AG08396 (cell line): ENCODE measurements at regions not wholly inside any gene's neighbourhood (a gene's known extent, or its start where the extent isn't known, plus 50 kb on each side); places are given as distances from the start of the nearest gene placed in this dataset.

Experiments used
- DNase-seq: peaks from one replicate; pipeline ENCODE4 v3.0.0; 2012; ENCODE audit warnings: low spot score, mixed read lengths

DNA sequence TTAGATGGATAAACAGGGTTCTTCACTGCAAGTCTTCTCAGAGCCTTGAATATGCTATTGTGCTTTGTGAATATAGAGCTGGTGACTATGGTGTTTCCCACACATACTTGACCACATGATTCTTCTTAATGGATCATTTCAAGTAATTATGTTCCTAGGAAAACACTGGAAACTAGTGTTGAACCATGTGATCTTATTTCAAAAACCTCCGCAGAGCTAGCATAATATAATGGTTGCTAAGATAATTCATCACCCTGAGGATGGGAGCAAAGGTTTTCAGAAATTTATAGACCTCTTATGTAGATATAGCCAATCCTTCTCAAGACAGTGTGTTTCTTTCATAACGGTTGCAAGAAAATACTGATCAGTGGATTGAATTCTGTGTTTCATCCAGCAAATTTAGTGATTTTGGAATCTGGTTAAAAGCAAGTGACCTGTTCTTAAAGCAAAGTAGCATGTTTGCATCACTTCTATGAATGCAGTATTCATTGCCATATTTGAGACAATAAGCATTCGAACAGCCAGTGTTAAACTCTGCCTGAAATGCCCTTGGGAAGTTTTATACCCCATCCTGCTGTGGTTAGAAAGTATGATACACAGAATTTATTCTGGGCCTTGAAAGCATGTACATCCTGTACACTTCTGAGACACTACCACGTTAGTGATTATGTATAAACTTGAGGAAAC lies 341.0 kb upstream of the E2F7 start:
- DNase-seq = no peak

DNA sequence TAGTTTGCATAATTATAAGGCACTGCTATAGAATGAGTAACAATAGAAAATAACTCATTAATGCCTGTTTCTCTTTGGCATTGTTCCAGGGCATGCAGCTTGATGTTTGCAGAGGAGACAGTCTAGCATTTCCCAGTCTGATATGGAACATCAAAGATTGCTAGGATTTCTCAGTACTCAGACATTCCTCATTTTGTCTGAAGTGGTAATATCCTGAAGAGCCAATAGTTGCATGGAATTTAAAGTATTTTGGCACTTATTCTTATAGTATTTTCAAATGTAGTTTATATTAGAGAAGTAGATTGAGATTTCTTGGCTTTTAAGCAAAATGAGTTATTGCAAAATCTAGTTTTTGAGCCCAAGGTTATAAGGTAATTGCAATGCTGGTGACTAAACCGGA lies 337.3 kb upstream of the E2F7 start:
- no peak for DNase-seq

DNA sequence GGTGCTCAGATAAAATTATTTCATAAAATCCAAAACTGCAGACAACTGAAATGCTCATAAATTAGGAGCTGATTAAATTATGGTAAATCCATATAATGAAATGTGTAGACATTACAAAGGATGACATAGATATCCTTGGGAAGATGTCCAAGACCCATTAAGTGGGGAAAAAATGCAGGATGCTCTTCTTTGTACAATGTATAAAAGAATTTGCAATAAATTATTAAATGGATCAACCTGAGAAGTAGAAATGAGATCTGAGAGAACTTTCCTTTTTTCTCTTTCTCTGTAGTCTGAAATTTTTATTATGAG lies 336.4 kb upstream of the E2F7 start:
- no peak for DNase-seq

DNA sequence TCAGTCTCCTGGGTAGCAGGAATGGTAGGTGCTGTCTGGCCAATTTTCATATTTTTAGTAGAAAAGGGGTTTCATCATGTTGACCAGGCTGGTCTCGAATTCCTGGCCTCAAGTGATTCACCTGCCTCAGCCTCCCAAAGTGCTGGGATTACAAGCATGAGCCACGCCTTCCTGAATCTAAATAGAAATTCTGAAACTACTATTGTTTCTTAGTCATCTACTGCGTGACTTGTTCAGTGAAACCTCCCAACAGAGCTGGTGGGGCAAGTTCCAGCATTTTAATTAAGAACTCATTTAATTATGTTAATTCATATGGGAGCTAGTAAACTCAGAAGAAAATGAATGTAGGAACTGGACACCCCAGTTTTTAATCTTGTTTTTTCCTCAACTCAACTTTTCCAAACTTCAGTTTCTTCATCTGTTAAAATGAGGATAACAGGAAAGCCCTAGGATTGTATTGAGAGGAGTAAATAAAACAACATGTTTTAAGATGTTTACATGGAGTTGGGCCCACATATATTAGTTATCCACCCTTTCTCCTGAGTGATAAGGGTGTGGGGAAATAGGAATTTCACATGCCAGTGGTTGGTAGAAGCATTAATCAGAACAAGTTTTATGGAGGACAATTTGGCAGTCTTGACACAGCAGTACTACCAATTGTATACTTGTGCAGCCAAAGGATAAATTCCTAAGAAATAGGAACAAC lies 335.8 kb upstream of the E2F7 start:
- DNase-seq = no peak

DNA sequence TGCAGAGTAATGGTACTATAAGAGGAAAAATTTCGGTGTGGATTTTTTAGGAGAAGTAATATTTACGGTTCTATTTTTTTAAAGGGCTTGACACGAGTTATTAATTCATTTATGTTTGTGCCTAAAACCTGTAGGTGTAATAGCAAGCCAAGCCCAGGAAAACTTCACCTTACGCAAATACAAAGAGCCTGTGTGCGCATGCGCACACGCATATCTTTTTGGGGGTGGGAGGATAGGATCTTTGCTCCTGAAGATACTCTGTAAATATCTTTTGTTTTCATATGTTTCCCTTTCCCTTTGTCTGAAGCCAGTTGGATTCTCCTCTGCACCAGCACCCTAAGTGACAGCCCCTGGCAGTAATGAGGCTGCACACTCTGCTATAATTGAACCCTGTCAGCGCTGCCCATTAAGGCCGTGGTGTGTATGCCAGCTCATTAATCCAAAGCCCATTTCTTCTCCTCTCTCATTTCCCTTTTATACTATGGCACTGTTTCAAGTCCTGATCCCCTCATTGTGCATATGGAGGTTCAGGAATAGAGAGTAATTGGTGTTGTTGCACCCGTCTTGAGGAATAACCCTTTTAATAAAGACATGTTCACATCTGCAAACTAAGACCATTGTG lies 327.2 kb upstream of the E2F7 start:
- DNase-seq = no peak

DNA sequence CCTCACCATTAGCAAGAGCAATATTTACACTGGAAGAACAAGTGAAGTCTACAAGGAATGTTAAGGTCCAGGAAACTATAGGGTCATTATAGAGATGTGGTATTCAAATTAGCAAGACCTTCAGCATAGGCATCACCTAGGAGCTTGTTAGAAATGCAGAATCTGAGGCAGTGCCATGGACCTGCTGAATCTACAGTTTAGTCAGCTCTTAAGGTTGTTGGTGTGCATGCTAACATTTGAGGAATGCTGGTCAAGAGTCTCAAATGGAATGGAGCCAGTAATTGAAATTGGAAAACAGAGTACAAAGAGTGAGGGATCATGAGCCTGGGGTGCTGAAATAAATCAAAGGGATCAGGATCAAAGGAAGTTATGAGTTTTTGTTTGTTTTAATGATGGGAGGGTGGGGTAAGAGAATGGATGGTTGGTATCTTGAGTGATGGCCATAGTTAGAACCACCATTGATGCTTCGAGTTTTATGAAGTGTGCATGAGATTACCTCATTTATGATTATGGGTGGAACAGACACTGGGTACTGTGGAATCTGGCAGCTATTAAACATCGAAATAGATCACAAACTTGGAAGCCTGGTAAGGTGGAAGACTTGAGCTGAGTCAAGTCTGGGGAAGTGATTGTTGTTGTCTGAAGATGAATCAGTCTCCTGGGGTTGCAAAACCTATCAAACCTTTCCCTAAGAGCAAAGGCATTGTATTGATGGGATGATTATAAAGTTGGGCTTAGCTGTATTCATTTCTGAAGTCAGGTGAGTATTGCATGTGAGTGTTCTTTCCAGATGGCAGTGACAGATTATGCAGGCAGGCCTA lies 323.3 kb upstream of the E2F7 start:
- no peak for DNase-seq

DNA sequence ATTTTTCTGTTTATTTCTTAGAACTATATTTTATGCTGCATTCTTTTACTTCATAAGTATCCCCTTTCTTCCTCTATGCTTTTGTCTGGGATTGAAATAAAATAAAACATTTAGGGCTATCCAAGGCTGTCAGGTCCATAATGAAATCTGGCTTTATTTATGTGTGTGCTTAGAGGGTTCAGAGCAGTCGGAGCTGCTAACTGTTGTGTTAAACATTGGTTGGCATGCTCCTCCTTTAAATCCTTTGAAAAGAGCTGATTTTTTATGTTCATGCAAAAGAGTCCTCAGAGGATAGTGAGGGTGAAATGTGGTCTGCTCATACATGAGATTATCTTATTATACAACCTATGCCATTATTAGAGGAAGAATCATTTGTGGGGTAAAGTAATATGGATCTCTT lies 322.3 kb upstream of the E2F7 start:
- DNase-seq = no peak

DNA sequence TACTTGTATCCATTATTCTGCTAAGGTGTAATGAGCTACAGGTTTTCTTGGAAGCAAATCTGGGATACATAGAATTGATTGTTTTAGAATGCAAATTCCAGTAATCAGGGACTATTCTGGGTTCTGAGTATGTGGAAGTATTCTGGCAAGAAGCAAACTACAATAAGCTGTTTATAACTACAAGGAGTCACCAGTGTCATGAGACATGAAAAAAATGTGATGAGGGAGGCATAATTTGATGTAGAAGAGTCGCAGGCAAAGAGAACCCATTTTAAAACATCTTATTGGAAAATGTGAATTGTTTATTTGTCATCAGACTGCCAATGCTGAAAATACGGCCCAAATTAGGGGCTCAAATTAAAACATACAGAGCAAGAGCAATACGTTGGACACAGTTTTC lies 321.8 kb upstream of the E2F7 start:
- no peak for DNase-seq

DNA sequence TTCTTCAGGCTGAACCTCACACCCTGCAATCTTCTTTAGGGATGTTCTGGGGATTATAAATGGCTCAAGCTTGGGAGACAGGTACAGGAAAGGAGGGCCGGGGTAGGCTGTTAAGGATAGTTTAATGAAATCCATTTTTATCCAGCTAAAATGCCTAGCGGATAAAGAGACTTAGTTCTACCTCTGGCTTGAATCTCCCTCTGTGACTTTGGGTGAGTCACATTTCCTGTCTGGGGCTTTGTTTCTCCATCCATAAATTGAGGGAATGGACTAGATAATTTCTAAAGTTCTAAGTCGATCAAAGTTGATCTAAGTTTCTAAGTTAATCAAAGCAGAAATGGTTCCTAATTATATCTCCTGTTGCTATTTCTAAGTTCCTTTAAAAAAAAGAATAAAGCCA lies 319.6 kb upstream of the E2F7 start:
- DNase-seq = no peak

DNA sequence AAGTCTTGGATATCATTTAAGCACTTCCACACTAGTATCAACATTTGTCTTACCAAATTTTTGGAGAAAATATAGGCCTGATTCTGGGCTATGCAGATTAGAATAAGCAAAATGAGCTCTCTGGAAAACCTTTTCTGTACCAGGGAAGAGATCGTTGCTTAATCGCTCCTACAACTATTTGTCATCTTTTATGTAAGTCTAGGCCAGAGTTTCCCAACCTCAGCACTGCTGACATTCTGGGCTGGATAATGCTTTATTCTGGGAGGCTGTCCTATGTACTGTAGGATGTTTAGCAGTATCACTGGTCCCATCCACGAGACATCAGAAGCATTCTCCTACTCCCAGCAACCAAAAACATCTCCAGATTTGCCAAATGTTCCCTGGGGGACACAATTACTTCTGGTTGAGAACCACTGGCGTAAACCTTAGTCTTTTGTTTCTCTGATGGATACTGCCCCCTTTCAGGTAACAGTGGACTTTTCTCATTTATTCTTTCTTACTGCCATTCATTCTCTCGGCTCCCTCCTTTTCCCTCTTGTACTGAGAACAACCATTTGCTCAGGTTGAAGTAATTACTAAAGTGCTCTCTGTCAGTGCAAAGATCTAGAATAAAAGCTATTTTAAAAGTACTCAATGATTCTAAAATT lies 316.9 kb upstream of the E2F7 start:
- no peak for DNase-seq

DNA sequence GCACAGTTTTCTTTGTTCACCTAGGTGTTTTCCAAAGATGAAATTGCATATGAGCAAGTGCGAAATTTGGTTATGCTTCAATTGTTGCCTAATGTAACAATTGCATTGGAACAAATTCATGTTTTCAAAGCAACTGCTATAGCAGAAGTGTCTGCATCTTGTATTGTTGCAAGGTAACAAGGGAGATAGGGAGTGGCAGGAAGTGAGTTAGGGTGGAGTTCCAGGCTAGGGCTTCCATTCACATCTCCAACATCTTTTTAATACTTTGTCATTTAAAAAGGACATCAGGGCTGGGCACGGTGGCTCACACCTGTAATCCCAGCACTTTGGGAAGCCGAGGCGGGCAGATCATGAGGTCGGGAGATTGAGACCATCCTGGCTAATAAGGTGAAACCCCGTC lies 312.3 kb upstream of the E2F7 start:
- no peak for DNase-seq

DNA sequence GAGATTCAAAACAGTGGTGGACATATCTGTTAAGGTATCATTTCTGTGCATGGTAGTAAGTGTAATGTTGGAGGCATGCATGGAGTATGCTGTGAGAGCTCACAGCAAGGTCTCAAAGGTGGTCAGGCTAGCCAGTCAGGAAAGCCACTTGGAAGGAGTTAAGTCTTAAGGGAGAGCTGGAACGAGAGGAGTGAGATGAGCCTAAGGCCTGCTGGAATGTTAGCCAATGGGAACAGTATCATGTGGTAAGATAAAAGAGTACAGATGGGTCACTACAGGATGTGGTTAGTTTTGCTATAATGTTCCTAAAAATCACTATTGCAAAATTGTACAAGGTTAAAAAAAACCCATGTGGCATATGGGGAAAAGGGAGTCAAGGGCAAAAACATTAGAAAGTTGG lies 311.7 kb upstream of the E2F7 start:
- no peak for DNase-seq

DNA sequence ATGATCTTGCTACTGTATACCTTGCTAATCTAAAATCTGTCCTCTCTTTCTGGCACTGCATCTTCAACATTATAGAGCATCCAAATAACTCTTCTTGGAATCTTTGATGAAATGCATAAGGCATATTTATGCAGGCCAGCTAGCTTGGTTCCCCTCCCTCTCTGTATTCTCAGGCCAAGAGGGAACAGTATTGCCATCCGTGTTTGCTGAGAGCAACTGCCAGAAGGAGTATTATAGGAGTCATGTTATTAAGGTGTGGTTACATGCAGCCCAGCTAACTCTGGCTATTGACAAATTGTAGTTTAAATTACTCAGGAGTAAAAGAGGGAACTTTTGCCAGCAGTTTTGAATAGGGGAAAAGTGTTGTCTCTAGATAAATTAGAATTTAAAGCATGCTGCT lies 309.3 kb upstream of the E2F7 start:
- DNase-seq = no peak

DNA sequence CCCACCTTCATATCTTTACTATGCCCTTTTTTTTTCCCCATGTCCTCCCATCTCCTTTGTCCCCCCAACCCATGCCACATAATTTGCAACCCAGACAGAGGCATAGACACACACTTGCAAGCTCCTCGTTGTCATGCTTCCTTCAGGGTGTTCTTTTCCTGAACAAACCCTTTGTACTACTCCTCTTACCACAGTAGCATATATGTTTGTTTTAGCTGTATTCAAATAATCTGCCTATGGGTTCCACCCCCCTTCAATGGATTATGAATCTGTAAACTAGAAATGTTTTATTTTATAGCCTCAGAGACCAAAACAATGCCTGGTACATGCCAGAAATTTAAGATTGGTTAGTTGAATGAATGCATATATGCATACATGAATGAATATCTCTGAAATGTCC lies 307.1 kb upstream of the E2F7 start:
- DNase-seq = no peak

DNA sequence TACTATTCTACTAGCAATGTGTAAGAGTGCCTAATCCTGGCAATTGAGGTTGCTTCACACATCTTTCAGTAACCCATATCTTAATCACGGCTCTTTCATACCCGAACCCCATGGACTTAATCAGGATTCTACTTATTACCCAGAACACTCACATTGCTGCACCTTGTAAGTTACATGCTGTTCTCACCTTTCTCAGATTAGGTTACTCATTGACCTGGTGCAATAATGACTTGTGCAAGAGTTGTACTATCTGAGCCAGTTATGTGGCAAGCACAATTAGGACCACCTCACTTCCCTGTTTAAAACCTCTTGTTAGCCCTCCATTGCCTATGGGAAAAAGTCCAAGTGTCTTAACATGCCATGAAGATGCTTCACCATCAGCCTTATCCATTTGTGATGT lies 306.7 kb upstream of the E2F7 start:
- DNase-seq = no peak

DNA sequence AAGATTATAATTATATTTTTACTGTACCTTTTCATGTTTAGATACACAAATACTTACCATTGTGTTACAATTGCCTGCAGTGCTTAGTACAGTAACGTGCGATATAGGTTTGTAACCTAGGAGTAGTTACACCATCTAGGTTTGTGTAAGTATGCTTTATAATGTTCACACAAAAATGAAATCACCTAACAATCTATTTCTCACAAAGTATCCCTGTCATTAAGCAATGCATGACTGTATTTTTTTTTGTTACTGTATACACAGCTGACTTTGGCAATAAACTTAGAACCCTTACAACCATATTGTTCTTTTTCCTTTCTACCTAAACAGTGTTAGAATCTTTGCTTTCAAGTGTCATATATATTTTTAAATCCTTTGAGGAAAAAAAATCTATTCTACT lies 303.0 kb upstream of the E2F7 start:
- no peak for DNase-seq

DNA sequence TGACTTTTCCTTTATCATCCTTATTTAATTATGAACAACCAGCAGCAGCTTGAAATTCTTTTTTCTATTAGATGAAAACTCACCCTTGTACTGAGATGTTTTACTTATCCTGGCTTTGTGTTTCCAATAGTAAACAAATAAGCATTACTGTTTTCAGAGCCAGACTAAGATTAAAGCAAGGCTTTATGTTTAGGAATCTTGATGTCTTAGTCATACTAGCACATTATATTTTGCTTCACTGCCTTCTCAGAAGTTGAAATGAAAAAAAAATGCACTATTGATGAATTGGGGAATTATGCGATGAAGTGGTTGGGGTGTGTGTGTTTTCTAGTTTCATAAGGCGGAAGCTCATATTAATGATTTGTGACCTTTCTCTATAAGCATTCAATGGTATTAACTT lies 301.2 kb upstream of the E2F7 start:
- DNase-seq = no peak

DNA sequence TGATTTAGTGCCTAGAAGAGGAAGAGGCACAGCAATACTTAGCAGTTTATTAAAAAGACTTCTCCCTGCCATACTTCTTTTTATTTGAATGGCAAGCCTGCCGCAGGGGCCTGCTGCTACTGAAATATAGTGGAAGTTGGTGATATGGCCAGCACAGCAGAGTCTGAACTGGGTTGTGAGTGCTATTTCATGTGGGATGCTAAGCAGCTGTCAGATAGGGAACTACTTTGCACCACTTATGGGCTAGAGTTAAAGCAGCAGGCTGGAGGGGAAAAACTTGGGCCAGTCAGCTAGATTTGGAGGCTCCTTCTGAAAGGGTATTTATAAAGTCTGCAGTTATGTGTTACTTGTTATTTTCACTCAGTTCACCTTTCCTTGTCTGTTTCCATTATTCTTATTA lies 299.0 kb upstream of the E2F7 start:
- no peak for DNase-seq

DNA sequence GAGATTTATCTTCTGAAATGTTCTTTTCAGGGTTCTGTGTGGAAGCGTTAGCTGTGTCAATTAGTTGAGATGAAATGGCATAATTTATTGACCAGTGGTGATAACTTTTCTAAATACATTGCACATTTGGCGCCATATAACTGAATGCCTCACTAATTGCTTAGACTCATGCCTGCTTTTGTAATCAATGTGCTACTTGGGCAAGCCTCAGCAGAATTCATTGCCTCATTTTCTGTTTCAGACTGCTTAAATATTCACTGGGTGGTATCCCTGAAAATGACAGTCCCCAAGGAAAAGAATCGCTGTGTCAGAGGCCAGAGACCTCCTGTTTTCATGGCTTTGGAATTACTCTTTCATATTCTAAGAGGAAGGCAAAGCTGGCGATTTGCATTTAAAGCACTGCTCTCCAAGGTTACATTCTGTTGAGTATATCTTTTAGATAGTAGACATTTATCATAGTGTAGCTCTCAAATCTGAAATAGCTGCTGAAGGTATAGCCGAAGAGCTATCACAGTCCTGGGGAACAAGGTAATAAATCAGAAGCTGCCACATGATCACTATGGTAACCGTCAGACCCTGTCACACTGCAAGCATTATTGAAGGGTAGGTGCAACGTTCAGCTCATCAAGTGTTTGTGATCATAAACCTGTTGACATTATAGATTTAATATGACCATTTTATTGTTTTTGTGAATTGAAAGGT lies 297.3 kb upstream of the E2F7 start:
- DNase-seq = no peak

DNA sequence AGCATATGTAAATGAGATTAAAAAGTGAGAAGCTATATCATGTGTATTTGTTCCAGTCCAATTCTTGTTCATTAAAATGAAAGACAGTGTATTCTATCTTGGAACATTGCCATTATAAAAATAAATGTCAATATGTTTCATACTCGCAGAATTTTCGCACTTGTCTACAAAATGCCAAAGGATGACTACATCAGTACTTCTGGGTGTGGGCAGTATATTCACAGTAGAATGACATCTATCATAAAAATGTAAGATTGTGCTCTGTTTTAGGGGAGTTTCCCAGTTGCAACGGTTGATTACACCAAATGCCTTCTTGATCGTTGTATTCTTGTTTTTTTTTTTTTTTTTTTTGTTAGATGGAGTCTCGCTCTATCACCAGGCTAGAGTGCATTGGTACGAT lies 292.3 kb upstream of the E2F7 start:
- DNase-seq = no peak

DNA sequence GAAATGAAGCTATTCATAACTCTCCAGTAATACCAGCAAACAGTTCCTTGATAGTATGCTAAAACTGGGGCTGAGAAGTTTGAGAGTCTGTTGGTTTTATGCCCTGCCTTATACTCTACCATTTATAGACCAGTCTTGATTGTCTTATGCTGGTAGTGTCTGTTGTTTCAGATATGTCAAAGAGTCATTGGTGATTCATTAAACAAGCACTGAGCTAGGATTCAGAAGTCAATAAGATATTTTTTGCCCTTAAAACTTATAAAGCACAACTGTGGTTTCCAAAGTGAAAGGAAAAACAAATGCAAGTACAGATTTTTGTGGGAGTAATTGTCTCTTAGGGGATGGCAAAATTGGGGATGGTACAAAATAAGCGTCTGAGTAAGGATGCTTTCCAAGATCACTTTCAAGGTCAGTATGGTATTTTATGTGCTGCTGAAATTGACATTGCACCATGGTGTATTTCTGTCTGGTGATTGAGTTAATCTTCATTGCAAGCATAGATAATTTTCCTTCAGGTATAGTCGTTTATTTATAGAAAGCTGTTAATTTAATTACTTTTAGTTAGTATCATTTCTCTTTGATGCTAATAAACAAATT lies 289.5 kb upstream of the E2F7 start:
- no peak for DNase-seq

DNA sequence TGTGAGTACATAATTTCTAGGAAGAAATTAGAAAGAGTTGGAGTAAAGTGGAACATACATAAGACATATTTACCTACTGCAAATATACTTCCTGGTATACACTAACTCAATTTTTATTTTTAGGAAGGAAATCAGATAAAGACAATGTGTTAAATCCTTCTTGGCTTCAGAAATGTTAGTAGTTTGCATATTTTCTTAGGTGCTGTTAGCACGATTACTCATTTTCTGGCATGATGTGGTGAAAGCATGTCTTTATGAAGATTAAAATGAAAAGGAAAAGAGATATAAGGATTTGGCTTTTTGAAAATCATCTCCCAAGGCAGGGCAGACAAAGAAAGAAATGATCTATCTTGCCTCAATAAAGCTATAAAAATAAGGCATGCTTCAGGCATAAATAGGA lies 287.6 kb upstream of the E2F7 start:
- DNase-seq = no peak
